GM12875 (cell line): ENCODE measurements at regions not wholly inside any gene's neighbourhood (a gene's known extent, or its start where the extent isn't known, plus 50 kb on each side); places are given as distances from the start of the nearest gene placed in this dataset.

ENCODE experiments used
- H3K4me3 ChIP-seq: one replicate; pipeline ENCODE4 v1.5.1; 2011; ENCODE audit warnings: low read depth, low read length, control low read depth
- CTCF ChIP-seq: IDR thresholded peaks from 2 replicates; pipeline ENCODE4 v1.5.1; 2011; ENCODE audit warnings: low read depth, mild to moderate bottlenecking, control low read depth, inconsistent platforms, low read length, moderate library complexity, borderline replicate concordance; ENCODE audit not compliant: insufficient read depth

GRCh38 chr12:46455648-46456352 lies 83.2 kb upstream of the SLC38A2 start:
- TF ChIP-seq CTCF: no peak
- no peak overlapping the region for H3K4me3 ChIP-seq

DNA sequence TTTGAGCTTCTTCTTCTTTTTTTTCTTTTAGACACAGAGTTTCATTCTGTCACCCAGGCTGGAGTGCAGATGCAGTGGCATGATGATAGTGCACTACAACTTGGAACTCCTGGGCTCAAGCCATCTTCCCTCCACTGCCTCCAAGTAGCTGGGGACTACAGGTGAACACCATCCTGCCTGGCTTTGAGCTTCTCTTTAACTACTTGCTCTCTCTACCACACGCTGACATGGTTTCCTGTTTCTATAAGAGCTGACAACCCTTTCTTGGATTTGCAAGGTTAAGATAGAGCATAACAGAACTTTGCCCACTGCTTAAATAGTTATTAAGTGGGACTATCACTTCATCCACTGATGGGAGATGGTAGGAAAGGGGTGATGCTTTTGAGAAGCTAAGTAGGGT lies 82.4 kb upstream of the SLC38A2 start:
- H3K4me3 ChIP-seq: no peak overlapping the region
- TF ChIP-seq CTCF: no peak

- no peak overlapping the region for H3K4me3 ChIP-seq
- TF ChIP-seq CTCF: no peak
These were observed 80.9 kb upstream of the SLC38A2 start for GRCh38 chr12:46453428-46453827.

- H3K4me3 ChIP-seq: no peak overlapping the region
- TF ChIP-seq CTCF: no peak
These were observed 80.2 kb upstream of the SLC38A2 start for GRCh38 chr12:46452776-46453175.

DNA sequence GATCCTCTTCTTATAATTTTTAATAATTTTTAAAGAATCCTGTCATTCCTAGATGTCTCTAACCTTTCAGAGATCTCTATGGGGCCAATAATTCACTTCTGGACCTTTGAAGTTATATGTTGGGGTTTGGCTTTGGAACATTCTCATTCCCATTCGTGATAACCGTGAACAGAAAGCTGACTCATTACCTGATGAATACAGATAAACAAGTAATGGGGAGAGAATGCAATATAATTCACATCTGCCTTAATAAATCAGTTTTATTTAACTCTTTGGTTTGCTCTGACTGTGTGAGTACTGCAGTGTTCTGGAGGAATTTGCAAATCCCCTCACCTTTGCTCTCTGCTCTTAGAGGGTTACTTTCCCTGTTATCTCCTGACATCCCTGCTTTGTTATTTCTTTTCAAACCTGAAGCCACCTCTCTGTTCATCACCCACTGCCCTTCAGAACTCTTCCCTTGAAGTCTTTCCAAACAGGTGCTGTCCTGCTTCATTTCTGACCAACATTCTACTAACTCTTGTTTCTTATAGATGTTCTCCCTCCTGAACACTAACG lies 79.6 kb upstream of the SLC38A2 start:
- H3K4me3 ChIP-seq: no peak overlapping the region

DNA sequence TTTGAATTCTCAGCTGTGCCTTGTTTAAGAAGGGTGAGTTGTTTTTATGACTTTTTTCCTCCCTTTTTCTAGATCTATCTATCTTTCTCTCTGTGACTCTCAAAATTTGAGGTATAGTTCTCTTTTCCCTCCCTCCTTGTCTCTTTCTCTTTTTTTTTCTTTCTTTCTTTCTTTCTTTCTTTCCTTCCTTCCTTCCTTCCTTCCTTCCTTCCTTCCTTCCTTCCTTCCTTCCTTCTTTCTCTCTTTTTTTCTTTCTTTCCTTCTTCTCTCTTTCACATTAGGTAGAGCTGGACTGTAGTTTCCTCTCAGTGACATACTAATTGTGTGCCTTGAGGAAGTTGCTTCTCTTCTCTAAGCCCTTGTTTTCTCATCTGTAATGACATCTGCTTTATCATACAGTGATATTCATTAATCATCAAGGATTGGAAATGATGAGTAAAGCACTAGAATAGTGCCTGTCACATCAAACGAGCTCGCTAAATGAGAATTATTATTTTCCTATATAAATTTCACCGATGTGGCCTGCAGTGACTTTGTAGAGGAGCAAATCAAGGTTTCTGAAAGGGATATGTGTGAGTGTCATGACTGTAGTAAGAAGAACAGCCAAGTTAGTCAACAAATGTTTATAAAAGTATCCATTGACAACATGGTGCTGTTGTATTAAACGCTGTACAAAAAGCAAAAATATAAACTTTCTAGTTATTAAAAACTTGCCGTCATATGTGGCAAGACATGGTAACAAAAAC lies 78.9 kb upstream of the SLC38A2 start:
- no peak overlapping the region for H3K4me3 ChIP-seq
- no peak for TF ChIP-seq CTCF

More for the DNA sequence above, 79.6 kb upstream of the SLC38A2 start:
- TF ChIP-seq CTCF: no peak

- no peak for TF ChIP-seq CTCF
- H3K4me3 ChIP-seq: no peak overlapping the region
These were observed 77.7 kb upstream of the SLC38A2 start for GRCh38 chr12:46450279-46450748.
